ENCODE measurements at regions not wholly inside any gene's neighbourhood (a gene's known extent, or its start where the extent isn't known, plus 50 kb on each side); places are given as distances from the start of the nearest gene placed in this dataset.

GRCh38 chr2:199554026-199554425 is 96.3 kb upstream of the SATB2 start (continued):
- TF ChIP-seq YY1 (IDR thresholded peaks at IDR 0.05; ENCODE audit: low read depth) (no peak), ELF1 (IDR thresholded peaks at IDR 0.05) (no peak)

GRCh38 chr2:199552141-199552540 is 94.4 kb upstream of the SATB2 start:
- Histone ChIP-seq H3K27ac (ENCODE audit: low read depth in 2 of 2, low read length in 1 of 2) (no peak overlapping the region), H3K79me2 (ENCODE audit: insufficient read depth) (no peaks in the 10 kb centered on the region), H3K36me3 (replicated peaks in 1 of 2; ENCODE audit: control insufficient read depth in 1 of 2, insufficient read depth in 2 of 2, low read length in 1 of 2) (no peaks in the 10 kb centered on the region), H3K4me2 (no peak overlapping the region), H3K4me3 (ENCODE audit: low read depth in 2 of 2, low read length in 1 of 2) (no peak overlapping the region), H3K9me3 (no peaks in the 10 kb centered on the region), H4K20me1 (ENCODE audit: insufficient read depth) (no peaks in the 10 kb centered on the region), H3K4me1 (ENCODE audit: control insufficient read depth in 1 of 2, insufficient read depth in 2 of 2, low read depth in 1 of 2, low read length in 1 of 2) (no peaks in the 10 kb centered on the region), H3K27me3 (ENCODE audit: insufficient read depth) (peaks cover 13% of the 10 kb centered on the region), H3K9ac (no peak overlapping the region), H3F3A (replicated peaks; ENCODE audit: insufficient read depth) (no peaks in the 10 kb centered on the region), H2AFZ (ENCODE audit: low read depth) (no peak overlapping the region), H3K9me2 (no peaks in the 10 kb centered on the region)
- ChIA-PET CTCF (no interaction called here), POLR2A (no interaction called here)
- DNase-seq, result no peak
- TF ChIP-seq FOXJ3 (CRISPR knock-in tag; IDR thresholded peaks at IDR 0.05) (no peak), EZH2phosphoT487 (IDR thresholded peaks at IDR 0.05; ENCODE audit: borderline replicate concordance, low read depth) (no peak), CTCF (IDR thresholded peaks at IDR 0.05) (no peak), REST (IDR thresholded peaks at IDR 0.05; ENCODE audit: low read depth, low read length) (no peak), MXI1 (IDR thresholded peaks at IDR 0.05; ENCODE audit: low read depth, low read length) (no peak), TAF1 (IDR thresholded peaks at IDR 0.05; ENCODE audit: borderline replicate concordance, low read depth, low read length) (no peak), FOXM1 (IDR thresholded peaks at IDR 0.05; ENCODE audit: low read depth) (no peak), RFX5 (IDR thresholded peaks at IDR 0.05; ENCODE audit: low read length) (no peak)
- WGBS (ENCODE audit: low lambda C conversion rate), result 27% methylated on average over 6 of the region's 6 CpGs

- Histone ChIP-seq H3K36me3 (replicated peaks in 1 of 2; ENCODE audit: control insufficient read depth in 1 of 2, insufficient read depth in 2 of 2, low read length in 1 of 2) (no peaks in the 10 kb centered on the region), H3K9me3 (no peaks in the 10 kb centered on the region), H3F3A (replicated peaks; ENCODE audit: insufficient read depth) (no peaks in the 10 kb centered on the region), H3K27ac (ENCODE audit: low read depth in 2 of 2, low read length in 1 of 2) (no peak overlapping the region), H4K20me1 (ENCODE audit: insufficient read depth) (no peaks in the 10 kb centered on the region), H3K79me2 (ENCODE audit: insufficient read depth) (no peaks in the 10 kb centered on the region), H3K4me3 (ENCODE audit: low read depth in 2 of 2, low read length in 1 of 2) (no peak overlapping the region; a peak in 1 of 4 replicates), H2AFZ (ENCODE audit: low read depth) (no peak overlapping the region), H3K9ac (no peak overlapping the region), H3K27me3 (ENCODE audit: insufficient read depth) (no peaks in the 10 kb centered on the region), H3K9me2 (no peaks in the 10 kb centered on the region), H3K4me2 (no peak overlapping the region), H3K4me1 (ENCODE audit: control insufficient read depth in 1 of 2, insufficient read depth in 2 of 2, low read depth in 1 of 2, low read length in 1 of 2) (no peaks in the 10 kb centered on the region)
- 6% methylated on average over 4 of the region's 4 CpGs for WGBS (ENCODE audit: low lambda C conversion rate)
- TF ChIP-seq IRF3 (IDR thresholded peaks at IDR 0.05; ENCODE audit: low read depth, low read length), result no peak
- no peak for TF ChIP-seq NRF1 (IDR thresholded peaks at IDR 0.05; ENCODE audit: low read depth, low read length)
- no peak for TF ChIP-seq EZH2phosphoT487 (IDR thresholded peaks at IDR 0.05; ENCODE audit: borderline replicate concordance, low read depth)
- no peak for TF ChIP-seq RFX5 (IDR thresholded peaks at IDR 0.05; ENCODE audit: low read length)
- no peak for TF ChIP-seq RAD21 (IDR thresholded peaks at IDR 0.05; ENCODE audit: low read length)
- no peak for TF ChIP-seq FOXM1 (IDR thresholded peaks at IDR 0.05; ENCODE audit: low read depth)
- no peak for TF ChIP-seq GATA2 (CRISPR knock-in tag; IDR thresholded peaks at IDR 0.05)
- TF ChIP-seq ZBTB33 (IDR thresholded peaks at IDR 0.05; ENCODE audit: borderline replicate concordance, low read depth), result no peak
- DNase-seq, result no peak
- ChIA-PET POLR2A (no interaction called here), CTCF (no interaction called here)
Observed at GRCh38 chr2:199543606-199544172, 86.0 kb upstream of the SATB2 start.

Measured in SK-N-SH (cell line).